HepG2 (cell line): ENCODE measurements at regions not wholly inside any gene's neighbourhood (a gene's known extent, or its start where the extent isn't known, plus 50 kb on each side); places are given as distances from the start of the nearest gene placed in this dataset.
A peak's percentile ranks its signal among the peaks of the same experiment; 100 is the strongest.
"Not testable (repeated sequence)": the region's sequence is repeated elsewhere in the genome, so short reads cannot be mapped to it uniquely, and the experiment has no call there.

ENCODE experiments used
- ATAC-seq: fragments of 200-7000 bp; cut with Tn5 transposase; 3 replicates; pipeline ENCODE4 v1.9.1; 2020; ENCODE audit warnings: mild to moderate bottlenecking, moderate library complexity
- BruUV-seq: library from RNA; stranded (reverse); fragments of 400-500 nt; replicated peaks from 2 replicates; lab custom pipeline; 2021; lab: Mats Ljungman, UMichigan
- CTCF ChIA-PET: fragments of 300-600 bp; formaldehyde crosslinking; extraction: SDS; loops from one replicate; lab custom pipeline; 2021; ENCODE audit warnings: low total read pairs, inconsistent platforms, low intra/inter-chr PET ratio; lab: Yijun Ruan, JAX
- POLR2A ChIA-PET: fragments of 350-600 bp; sonication (Branson Sonifier 250); formaldehyde crosslinking; loops from one replicate; lab custom pipeline; 2020; ENCODE audit warnings: antibody characterized with exemption, inconsistent platforms; lab: Yijun Ruan, JAX
- DNase-seq: peaks from one replicate; pipeline ENCODE4 v3.0.0-alpha.2; 2015; ENCODE audit warnings: low spot score
- FAIRE-seq: peaks from 3 replicates; lab custom pipeline; 2011; peaks lifted over from hg19 to GRCh38; lab: Jason Lieb, UNC
- H2AFZ ChIP-seq: one replicate; pipeline ENCODE4 v1.6.1; 2011; ENCODE audit warnings: low read length, inconsistent platforms
- H3K27ac ChIP-seq: fragments of 300-600 bp; 3 replicates; pipeline ENCODE4 v1.8.0; 2011; ENCODE audit warnings: mixed run types, mild to moderate bottlenecking, mixed read lengths, low read length, inconsistent platforms; ENCODE audit not compliant: insufficient read depth; ENCODE audit errors: extremely low read length
- H3K27me3 ChIP-seq, 2 experiments: fragments of 200-600 bp in 1 of 2; 2 replicates in 1 of 2; 3 replicates in 1 of 2; pipeline versions ENCODE4 v1.6.0 to v1.8.0; 2011; ENCODE audit warnings: low read length in 2 of 2, mild to moderate bottlenecking in 2 of 2, moderate library complexity in 2 of 2, inconsistent platforms in 1 of 2; ENCODE audit not compliant: insufficient read depth in 2 of 2, control insufficient read depth in 1 of 2
- H3K36me3 ChIP-seq, 2 experiments: fragments of 200-600 bp in 1 of 2; replicated peaks in 1 of 2; 2 replicates in 1 of 2; 3 replicates in 1 of 2; pipeline versions ENCODE4 v1.5.1 to v1.8.0; 2011; ENCODE audit warnings: low read length in 2 of 2, inconsistent platforms in 1 of 2; ENCODE audit not compliant: insufficient read depth in 2 of 2, control insufficient read depth in 1 of 2
- H3K4me1 ChIP-seq: 2 replicates; pipeline ENCODE4 v1.5.1; 2012; ENCODE audit warnings: low read length, inconsistent platforms; ENCODE audit not compliant: insufficient read depth
- H3K4me2 ChIP-seq: 2 replicates; pipeline ENCODE4 v1.6.0; 2011; ENCODE audit warnings: low read depth, low read length, inconsistent platforms
- H3K4me3 ChIP-seq, 3 experiments: fragments of 200-600 bp in 1 of 3; sonication (generic), shearing (Covaris generic) in 1 of 3; replicated peaks in 1 of 3; 2 replicates each; pipeline ENCODE4 v1.5.1; 2011 to 2016; ENCODE audit warnings: low read length in 3 of 3, inconsistent platforms in 2 of 3, low read depth in 2 of 3, mild to moderate bottlenecking in 2 of 3, control low read depth in 1 of 3, mixed read lengths in 1 of 3; ENCODE audit not compliant: insufficient read depth in 1 of 3
- H3K79me2 ChIP-seq: one replicate; pipeline ENCODE4 v1.6.1; 2011; ENCODE audit warnings: low read length, inconsistent platforms; ENCODE audit not compliant: insufficient read depth
- H3K9ac ChIP-seq: 2 replicates; pipeline ENCODE4 v1.6.0; 2011; ENCODE audit warnings: mild to moderate bottlenecking, low read depth, low read length, inconsistent platforms; ENCODE audit not compliant: insufficient read depth
- H3K9me3 ChIP-seq: 2 replicates; pipeline ENCODE4 v1.5.1; 2012; ENCODE audit warnings: mild to moderate bottlenecking, low read length
- H4K20me1 ChIP-seq: 2 replicates; pipeline ENCODE4 v1.6.0; 2011; ENCODE audit warnings: inconsistent platforms, mild to moderate bottlenecking, low read length, moderate library complexity; ENCODE audit not compliant: insufficient read depth
- NR1H2 ChIP-seq: sonication (generic); formaldehyde crosslinking; IDR thresholded peaks from 2 replicates; pipeline ENCODE4 v1.8.1; 2022; ENCODE audit warnings: low read depth, missing genetic modification reagents, borderline replicate concordance
- YEATS2 ChIP-seq: sonication (generic); formaldehyde crosslinking; IDR thresholded peaks from 2 replicates; pipeline ENCODE4 v1.4.0; 2020; ENCODE audit warnings: missing genetic modification reagents, borderline replicate concordance
- ZNF224 ChIP-seq: sonication (generic); formaldehyde crosslinking; IDR thresholded peaks from 2 replicates; pipeline ENCODE4 v1.5.0; 2020; ENCODE audit warnings: mild to moderate bottlenecking, missing genetic modification reagents
- ZNF234 ChIP-seq: sonication (generic); formaldehyde crosslinking; conservative IDR thresholded peaks from 2 replicates; pipeline ENCODE4 v1.5.1; 2020; ENCODE audit warnings: mild to moderate bottlenecking, missing genetic modification reagents
- WGBS: methylation state at CpG from one replicate; pipeline ENCODE4 v1.1.6; 2017; ENCODE audit warnings: low lambda C conversion rate; 5-methylcytosine and 5-hydroxymethylcytosine counted together
- in situ Hi-C: cut with HindIII; loops from 2 replicates; pipeline ENCODE4 v1.10.0; 2017; ENCODE audit warnings: low pct_unique_long_range_greater_than_20kb; ENCODE audit not compliant: extremely low pct_ligation_motif_present
- intact Hi-C: fragments of 100-400 bp; cut with micrococcal nuclease; formaldehyde crosslinking; loops from one replicate; pipeline ENCODE4 v1.10.0; 2022; ENCODE audit not compliant: unreplicated experiment
- TF ChIP-seq, protein P1 (sequence below): sonication (generic); formaldehyde crosslinking; IDR thresholded peaks from 2 replicates; pipeline ENCODE4 v1.4.0; 2020; ENCODE audit warnings: missing genetic modification reagents

DNA sequence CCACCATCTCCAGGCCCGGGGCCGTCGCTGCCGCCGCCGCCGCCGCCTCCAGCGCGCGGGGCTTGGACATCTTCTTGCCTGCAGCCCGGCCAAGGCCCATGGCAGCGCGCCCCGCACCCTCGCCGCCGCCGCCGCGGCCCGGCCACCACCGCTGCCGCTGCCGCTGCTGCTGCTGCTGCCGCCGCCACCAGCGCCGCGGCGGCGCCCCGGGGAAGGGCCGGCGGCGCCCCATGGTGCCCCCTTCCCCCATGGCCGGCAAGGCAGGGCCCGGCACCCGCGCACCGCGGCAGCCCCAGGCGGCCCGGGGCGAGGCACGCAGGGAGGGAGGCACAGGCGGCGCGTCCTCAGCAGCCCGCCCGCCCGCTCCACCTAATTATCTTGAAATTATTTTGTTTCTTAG lies 3057.4 kb downstream of the RPIA start (continued):
- no peak for TF ChIP-seq ZNF234
- TF ChIP-seq NR1H2 (CRISPR knock-in tag), result no peak
- TF ChIP-seq ZNF224 (CRISPR knock-in tag), result no peak
- TF ChIP-seq, protein P1, sequence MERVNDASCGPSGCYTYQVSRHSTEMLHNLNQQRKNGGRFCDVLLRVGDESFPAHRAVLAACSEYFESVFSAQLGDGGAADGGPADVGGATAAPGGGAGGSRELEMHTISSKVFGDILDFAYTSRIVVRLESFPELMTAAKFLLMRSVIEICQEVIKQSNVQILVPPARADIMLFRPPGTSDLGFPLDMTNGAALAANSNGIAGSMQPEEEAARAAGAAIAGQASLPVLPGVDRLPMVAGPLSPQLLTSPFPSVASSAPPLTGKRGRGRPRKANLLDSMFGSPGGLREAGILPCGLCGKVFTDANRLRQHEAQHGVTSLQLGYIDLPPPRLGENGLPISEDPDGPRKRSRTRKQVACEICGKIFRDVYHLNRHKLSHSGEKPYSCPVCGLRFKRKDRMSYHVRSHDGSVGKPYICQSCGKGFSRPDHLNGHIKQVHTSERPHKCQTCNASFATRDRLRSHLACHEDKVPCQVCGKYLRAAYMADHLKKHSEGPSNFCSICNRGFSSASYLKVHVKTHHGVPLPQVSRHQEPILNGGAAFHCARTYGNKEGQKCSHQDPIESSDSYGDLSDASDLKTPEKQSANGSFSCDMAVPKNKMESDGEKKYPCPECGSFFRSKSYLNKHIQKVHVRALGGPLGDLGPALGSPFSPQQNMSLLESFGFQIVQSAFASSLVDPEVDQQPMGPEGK, result no peak
- no peak for TF ChIP-seq YEATS2

DNA sequence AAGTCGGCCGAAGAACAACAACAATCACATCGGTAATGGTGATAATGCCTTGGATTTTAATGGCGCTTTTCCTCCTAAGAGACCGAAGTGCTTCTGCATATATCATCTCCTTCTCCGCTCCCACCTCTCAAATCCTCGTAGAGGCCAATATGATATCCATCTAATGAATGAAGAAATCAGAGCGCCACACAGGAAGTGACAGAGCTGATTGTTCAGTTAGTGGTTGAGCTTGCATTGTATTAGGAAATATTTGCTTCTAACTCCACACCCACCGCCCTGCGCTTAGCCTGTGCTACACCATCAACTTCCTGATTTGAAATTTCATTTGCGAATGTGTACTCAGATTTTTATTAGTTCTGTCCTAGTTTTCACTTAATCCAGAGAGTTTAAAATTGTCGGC lies 3058.2 kb downstream of the RPIA start:
- H4K20me1 ChIP-seq, H3K79me2 ChIP-seq, H3K4me1 ChIP-seq, FAIRE-seq, H3K4me3 ChIP-seq, POLR2A ChIA-PET, intact Hi-C loops, H3K27ac ChIP-seq, H3K27me3 ChIP-seq, H3K9me3 ChIP-seq, in situ Hi-C loops, H3K36me3 ChIP-seq, H3K9ac ChIP-seq, ATAC-seq, CTCF ChIA-PET, BruUV-seq, H2AFZ ChIP-seq, H3K4me2 ChIP-seq, DNase-seq: not testable (repeated sequence)
- 59% methylated on average over 9 of the region's 12 CpGs for WGBS

DNA sequence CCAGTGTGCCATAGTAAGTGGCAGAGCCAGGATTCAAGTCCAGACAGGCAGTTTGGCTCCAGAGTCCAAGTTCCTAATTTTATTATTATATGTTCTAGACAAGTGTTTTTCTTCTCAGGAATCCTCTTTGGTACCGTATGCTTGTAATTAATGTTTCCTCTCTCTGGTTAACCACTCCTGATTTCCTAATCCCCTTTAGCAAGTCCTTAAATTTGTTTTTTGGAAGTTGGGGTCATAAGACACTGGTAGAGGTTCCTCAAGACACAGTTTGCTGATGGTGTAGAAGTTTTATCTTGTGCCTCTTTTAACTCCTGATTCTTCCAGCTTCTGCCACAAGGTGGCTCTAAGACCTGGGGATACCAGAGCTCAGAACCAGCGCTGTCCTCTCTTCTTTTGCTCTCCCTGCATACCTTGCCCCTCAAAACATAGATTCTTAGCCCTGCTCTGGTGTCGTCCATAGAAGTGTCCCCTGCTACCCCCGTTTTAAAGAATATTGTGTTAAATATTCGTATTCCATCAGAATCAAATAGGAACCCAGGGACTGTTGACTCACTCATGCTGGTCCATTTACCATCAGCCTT lies 3068.0 kb downstream of the RPIA start:
- H3K27me3 ChIP-seq, H3K4me2 ChIP-seq, H2AFZ ChIP-seq, CTCF ChIA-PET, H3K79me2 ChIP-seq, in situ Hi-C loops, H3K9ac ChIP-seq, H3K36me3 ChIP-seq, H3K4me1 ChIP-seq, DNase-seq, H3K4me3 ChIP-seq, POLR2A ChIA-PET, H3K9me3 ChIP-seq, intact Hi-C loops, BruUV-seq, H3K27ac ChIP-seq, H4K20me1 ChIP-seq: not testable (repeated sequence)
- peak; percentile 36 for FAIRE-seq
- peak; percentile 85 for ATAC-seq
- WGBS, result 3% methylated on average over 5 of the region's 5 CpGs
